Skeletal muscle tissue (tissue), 3 donors: ENCODE measurements at regions not wholly inside any gene's neighbourhood (a gene's known extent, or its start where the extent isn't known, plus 50 kb on each side); places are given as distances from the start of the nearest gene placed in this dataset.

Experiments
- H3K27ac ChIP-seq: one replicate; pipeline ENCODE4 v1.7.0; 2013; ENCODE audit warnings: mild to moderate bottlenecking, low read depth, low read length, inconsistent platforms
- H3K27me3 ChIP-seq, 3 donors: one replicate each; pipeline ENCODE4 v1.7.0; 2013; ENCODE audit warnings: low read length in 3 of 3; ENCODE audit not compliant: control insufficient read depth in 3 of 3, insufficient read depth in 3 of 3
- H3K36me3 ChIP-seq, 3 donors: one replicate each; pipeline ENCODE4 v1.7.0; 2013; ENCODE audit warnings: low read length in 3 of 3; ENCODE audit not compliant: control insufficient read depth in 3 of 3, insufficient read depth in 3 of 3
- H3K4me1 ChIP-seq, 3 donors: one replicate each; pipeline ENCODE4 v1.7.0; 2013; ENCODE audit warnings: low read length in 3 of 3, mild to moderate bottlenecking in 3 of 3; ENCODE audit not compliant: control insufficient read depth in 3 of 3, insufficient read depth in 3 of 3
- H3K4me3 ChIP-seq, 3 donors: one replicate each; pipeline ENCODE4 v1.7.0; 2013; ENCODE audit warnings: low read length in 3 of 3
- H3K9ac ChIP-seq, 3 donors: one replicate each; pipeline ENCODE4 v1.7.0; 2013; ENCODE audit warnings: low read length in 3 of 3, mild to moderate bottlenecking in 3 of 3, moderate library complexity in 2 of 3, low read depth in 1 of 3
- H3K9me3 ChIP-seq, 3 donors: one replicate each; pipeline ENCODE4 v1.7.0; 2013; ENCODE audit warnings: low read length in 3 of 3; ENCODE audit not compliant: control insufficient read depth in 3 of 3
- donor health status: Osteomylitis.

DNA sequence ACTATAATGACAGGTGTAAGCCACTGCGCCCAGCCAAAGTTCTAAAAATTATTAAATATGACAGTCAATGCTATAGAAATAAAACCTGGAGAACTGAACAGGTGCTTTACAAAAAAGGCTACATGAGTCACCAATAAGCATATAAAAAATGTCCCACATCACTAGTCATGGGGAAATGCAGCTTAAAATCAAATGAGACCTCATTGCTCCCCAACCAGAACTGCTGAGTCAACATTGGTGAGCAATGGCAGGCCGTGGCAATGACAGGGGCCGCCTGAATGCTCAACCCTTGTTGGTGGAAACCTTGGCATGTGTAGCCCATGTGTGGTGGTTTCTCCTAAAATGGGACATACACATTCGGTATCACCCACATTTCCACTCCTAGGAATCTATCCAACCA lies 352.3 kb upstream of the KLF6 start:
- H3K27me3 ChIP-seq, result no peaks in the 10 kb centered on the region

DNA sequence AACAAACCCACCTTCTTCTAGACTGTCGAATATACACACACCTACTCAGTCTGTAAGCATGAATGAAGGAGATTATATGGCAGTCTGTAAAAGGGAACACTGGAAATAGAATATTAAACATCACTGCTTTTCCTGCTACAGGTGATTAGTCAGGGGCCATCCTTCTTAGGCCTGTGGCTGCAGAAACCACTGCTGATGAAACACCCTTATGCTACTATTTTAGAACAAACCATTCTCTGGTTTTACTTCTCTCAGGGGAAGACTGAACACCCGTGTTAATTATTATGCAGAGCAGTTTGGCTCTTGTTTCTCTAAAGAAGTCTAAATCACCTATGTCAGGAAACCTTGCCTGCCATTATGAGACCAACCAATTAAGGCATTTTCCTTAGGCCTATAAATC lies 351.1 kb upstream of the KLF6 start:
- no peak overlapping the region for H3K27ac ChIP-seq
- no peak overlapping the region for H3K4me3 ChIP-seq
- H3K36me3 ChIP-seq, result no peaks in the 10 kb centered on the region
- no peaks in the 10 kb centered on the region for H3K27me3 ChIP-seq
- H3K9ac ChIP-seq, result no peak overlapping the region
- H3K4me1 ChIP-seq, result peaks cover 0 to 7% (median 5%) of the 10 kb centered on the region in 3 donors
- H3K9me3 ChIP-seq, result no peaks in the 10 kb centered on the region

More for the DNA sequence above, 352.3 kb upstream of the KLF6 start:
- Histone ChIP-seq H3K9ac (no peak overlapping the region), H3K4me3 (no peak overlapping the region), H3K36me3 (no peaks in the 10 kb centered on the region), H3K9me3 (peaks cover 0 to 4% (median 0%) of the 10 kb centered on the region in 3 donors), H3K4me1 (peaks cover 0 to 2% (median under 1%) of the 10 kb centered on the region in 3 donors), H3K27ac (no peak overlapping the region)

DNA sequence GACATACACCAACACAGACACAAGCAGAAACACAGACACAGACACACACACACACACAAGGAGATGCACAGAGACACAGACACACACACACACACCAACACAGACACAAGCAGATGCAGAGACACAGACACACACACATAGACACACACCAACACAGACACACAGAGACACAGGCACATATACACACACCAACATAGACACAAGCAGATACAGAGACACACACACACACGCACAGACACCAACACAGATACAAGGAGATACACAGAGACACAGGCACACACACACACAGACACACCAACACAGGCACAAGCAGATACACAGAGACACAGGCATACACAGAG lies 347.2 kb upstream of the KLF6 start:
- H3K9ac ChIP-seq, result peak overlapping the region in 1 of 3 donors; percentile 23
- no peaks in the 10 kb centered on the region for H3K27me3 ChIP-seq
- H3K4me1 ChIP-seq, result peaks cover 10 to 23% (median 12%) of the 10 kb centered on the region in 3 donors
- H3K9me3 ChIP-seq, result no peaks in the 10 kb centered on the region
- H3K4me3 ChIP-seq, result no peak overlapping the region
- no peaks in the 10 kb centered on the region for H3K36me3 ChIP-seq
- H3K27ac ChIP-seq, result peak overlapping the region; percentile 73

DNA sequence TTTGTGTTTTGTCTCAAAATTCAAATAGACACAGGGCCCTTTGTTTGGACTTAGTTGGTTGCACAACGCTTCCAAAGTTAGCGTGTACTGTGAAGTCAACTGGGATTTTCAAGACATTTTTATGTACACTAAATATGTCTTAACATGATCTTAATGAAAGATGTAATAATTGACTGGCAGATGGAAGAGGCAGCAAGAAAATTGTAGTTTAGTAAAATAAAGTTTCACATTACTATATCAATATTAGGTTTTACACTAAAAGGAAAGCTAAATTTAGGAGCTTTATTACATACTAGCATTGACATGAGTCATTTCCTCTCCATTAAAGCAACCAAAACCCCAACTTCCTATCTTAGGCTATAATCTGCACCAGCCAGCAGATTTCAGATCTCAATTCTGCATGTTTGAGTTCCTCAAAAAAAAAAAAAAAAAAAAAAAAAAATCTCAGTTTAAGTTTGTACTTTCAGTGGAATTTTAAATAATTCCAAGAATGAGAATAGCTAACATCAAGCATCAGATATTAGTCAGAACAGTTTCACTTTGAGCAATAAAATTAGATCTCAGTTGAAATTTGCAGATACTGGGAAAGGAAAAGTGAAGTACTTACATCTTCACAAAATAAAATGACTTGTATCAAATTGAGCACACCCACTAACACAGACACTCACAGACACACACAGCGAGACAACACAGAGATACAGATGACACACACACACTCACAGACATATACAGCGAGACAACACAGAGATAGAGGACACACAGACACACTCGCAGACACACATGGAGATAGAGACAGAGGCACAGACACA lies 346.6 kb upstream of the KLF6 start:
- no peak overlapping the region for H3K4me3 ChIP-seq
- H3K4me1 ChIP-seq, result peaks cover 10 to 23% (median 12%) of the 10 kb centered on the region in 3 donors

DNA sequence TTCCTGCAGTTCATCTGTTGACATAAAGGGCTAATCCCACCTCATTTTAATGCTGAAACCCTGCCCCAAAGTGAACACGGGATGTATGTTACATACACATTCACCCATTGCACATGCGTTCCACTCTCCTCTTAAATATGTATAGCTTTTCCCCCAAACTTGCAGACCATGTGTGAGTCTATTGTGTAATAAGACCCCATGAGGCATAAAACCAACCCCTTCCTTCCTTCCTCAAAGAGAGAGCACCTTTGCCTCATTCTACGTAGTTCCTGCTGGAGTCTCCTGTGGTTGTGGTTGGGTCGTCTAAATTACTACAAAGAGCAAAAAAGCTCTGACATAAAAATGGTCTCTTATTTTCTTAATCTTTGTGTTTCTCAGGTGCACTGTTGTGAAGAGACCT lies 345.7 kb upstream of the KLF6 start:
- no peak overlapping the region for H3K4me3 ChIP-seq
- no peaks in the 10 kb centered on the region for H3K9me3 ChIP-seq
- no peaks in the 10 kb centered on the region for H3K36me3 ChIP-seq
- peaks cover 10 to 23% (median 12%) of the 10 kb centered on the region in 3 donors for H3K4me1 ChIP-seq
- H3K27me3 ChIP-seq, result no peaks in the 10 kb centered on the region
- H3K9ac ChIP-seq, result no peak overlapping the region
- H3K27ac ChIP-seq, result peak overlapping the region; percentile 57

More for the DNA sequence above, 346.6 kb upstream of the KLF6 start:
- Histone ChIP-seq H3K9me3 (no peaks in the 10 kb centered on the region), H3K27me3 (no peaks in the 10 kb centered on the region), H3K27ac (peak overlapping the region; percentile 73), H3K36me3 (no peaks in the 10 kb centered on the region), H3K9ac (peak overlapping the region in 1 of 3 donors; percentile 23)

DNA sequence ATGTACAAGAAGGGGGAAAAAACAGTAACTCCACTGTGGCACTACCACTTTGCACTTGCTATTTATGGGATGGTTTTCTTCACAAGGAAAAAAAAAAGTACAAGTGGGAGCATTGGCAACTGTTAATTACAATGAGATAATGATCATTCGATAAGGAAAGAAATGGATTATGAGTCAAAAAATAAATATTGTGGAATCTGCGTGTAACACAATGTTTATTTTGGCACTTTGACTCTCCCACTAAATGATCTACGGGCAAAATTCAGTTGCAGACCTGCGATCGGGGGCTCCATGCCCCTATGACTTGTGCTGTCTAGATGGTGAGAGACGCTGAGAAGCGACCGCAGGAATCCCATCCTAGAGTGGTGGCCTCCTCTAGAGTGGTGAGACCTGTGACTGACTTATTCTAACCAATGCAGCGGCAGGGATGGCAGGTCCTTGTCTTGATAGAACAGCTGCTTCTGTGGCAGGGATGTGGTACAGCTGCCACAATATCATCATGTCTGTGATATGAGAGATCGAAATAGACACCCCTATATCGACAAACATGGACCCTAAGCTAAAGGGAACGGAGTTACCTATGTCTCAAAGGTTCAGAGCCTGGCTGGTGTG lies 345.0 kb upstream of the KLF6 start:
- H3K9me3 ChIP-seq, result peaks cover 0 to 2% (median 0%) of the 10 kb centered on the region in 3 donors
- H3K27ac ChIP-seq, result peak overlapping the region; percentile 57
- H3K36me3 ChIP-seq, result no peaks in the 10 kb centered on the region
- H3K9ac ChIP-seq, result no peak overlapping the region
- peaks cover 10 to 23% (median 12%) of the 10 kb centered on the region in 3 donors for H3K4me1 ChIP-seq
- H3K27me3 ChIP-seq, result no peaks in the 10 kb centered on the region
- no peak overlapping the region for H3K4me3 ChIP-seq

DNA sequence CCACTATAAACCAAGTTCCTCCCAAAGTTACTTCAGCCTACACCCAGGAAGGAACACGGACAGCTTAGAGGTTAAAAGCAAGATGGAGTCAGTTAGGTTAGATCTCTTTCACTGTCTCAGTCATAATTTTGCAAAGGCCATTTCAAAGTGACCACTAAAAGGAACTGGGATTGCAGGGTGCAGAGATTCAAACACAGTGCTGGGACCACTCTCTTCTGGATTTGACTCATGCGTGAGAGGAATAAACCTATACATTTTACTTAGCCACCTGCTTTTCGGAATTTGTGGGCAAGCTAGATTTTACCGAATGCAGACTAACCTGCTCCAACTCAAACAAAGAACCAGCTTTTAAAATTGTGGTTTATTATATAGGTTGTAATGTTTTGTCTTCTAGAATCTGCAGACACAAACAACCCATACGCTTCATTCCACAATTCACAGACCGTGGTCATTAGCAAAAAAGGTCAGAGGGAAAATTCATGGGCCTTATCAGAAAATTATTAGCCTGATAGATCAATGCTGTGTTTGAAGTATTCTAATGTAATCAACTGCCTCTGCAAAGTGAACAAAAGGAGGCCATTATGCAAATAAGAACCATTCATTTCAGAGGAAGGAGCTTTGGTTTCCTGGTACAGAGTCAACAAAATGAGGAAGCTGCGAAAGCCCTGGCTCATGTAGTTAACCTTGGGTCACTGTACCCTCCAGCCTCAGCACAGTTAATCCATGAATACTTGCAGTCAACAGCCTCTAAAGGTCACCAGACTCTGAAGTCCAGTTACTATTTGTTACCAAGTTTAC lies 342.7 kb upstream of the KLF6 start:
- Histone ChIP-seq H3K4me3 (no peak overlapping the region), H3K9me3 (peaks cover 0 to 4% (median 0%) of the 10 kb centered on the region in 3 donors), H3K9ac (no peak overlapping the region), H3K27ac (peak overlapping the region; percentile 64), H3K27me3 (no peaks in the 10 kb centered on the region), H3K36me3 (no peaks in the 10 kb centered on the region), H3K4me1 (peaks cover 10 to 24% (median 12%) of the 10 kb centered on the region in 3 donors)

DNA sequence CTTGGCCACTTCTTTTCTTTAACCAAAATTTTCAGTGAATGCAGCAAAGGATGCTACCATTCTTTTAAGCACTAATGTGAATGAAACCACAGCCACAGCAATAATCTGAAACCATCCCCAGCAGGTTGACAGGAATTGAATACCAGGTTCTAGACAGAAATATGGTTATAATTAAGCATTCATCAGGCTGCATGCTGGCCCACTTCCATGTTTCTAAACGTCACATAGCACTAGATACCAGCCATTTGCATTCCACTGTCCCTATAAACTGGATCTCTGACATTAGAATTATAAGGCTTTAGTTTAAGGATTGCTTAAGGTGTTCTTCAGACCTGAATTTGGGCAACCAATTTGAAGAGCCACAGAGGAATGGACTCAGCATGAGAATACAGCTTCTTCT lies 340.8 kb upstream of the KLF6 start:
- Histone ChIP-seq H3K9me3 (peaks cover 0 to 4% (median 0%) of the 10 kb centered on the region in 3 donors), H3K27ac (no peak overlapping the region), H3K4me1 (peaks cover 9 to 26% (median 16%) of the 10 kb centered on the region in 3 donors)

DNA sequence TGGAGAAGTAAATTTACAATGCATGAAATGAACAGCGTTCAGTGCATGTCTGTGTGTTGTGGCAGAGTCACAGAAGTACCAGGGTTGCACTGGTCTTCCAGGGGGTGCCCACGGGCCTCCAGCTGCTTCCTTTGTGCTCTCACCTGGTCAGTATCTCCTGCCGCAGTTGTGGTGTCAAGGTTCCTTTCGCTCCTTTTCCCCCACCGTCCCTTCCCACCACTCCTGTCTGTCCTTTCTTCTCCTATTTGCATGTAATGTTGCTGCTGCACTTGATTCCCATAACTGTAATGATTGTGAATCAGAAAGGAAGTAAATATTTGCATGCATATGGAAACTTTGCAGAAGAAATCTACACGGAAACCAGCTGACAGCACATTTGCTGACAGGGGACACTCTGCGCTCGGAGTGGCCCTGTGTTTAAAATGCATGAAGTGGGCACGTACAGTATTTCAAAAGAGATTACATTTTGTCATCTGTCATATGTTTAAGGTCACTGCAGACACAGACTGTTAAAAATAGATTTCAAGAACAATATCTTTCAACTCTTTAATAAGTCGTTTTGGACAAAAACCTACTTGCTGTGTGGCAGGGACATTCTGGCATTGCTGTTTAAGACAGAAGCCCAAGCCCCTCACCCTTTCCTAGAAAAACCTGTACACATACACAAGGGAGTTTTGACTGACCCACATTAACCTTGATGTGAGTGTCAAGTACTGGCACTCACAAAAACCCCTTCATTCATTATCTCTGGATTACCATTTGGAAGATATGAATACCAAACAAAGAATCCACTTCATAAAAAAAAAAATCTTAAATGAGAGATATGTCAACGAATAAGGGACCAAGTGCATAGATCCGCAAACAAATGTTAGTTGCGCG lies 336.7 kb upstream of the KLF6 start:
- Histone ChIP-seq H3K27ac (peak overlapping the region; percentile 68), H3K36me3 (no peaks in the 10 kb centered on the region), H3K9me3 (peaks cover 0 to 4% (median 0%) of the 10 kb centered on the region in 3 donors), H3K4me3 (peak overlapping the region; percentile 39 to 45 (median 45)), H3K9ac (peak overlapping the region; percentile 3 to 52 (median 15)), H3K27me3 (no peaks in the 10 kb centered on the region), H3K4me1 (peaks cover 4 to 14% (median 6%) of the 10 kb centered on the region in 3 donors)

More for the DNA sequence above, 340.8 kb upstream of the KLF6 start:
- Histone ChIP-seq H3K27me3 (no peaks in the 10 kb centered on the region), H3K9ac (no peak overlapping the region), H3K4me3 (no peak overlapping the region), H3K36me3 (no peaks in the 10 kb centered on the region)
